GM23338 (cell line): ENCODE measurements at regions not wholly inside any gene's neighbourhood (a gene's known extent, or its start where the extent isn't known, plus 50 kb on each side); places are given as distances from the start of the nearest gene placed in this dataset.
"Not testable (repeated sequence)": the region's sequence is repeated elsewhere in the genome, so short reads cannot be mapped to it uniquely, and the experiment has no call there.

ENCODE experiments used
- ATAC-seq: fragments of 200-7000 bp; cut with Tn5 transposase; 3 replicates; pipeline ENCODE4 v1.9.1; 2020
- DNase-seq: peaks from one replicate; pipeline ENCODE4 v3.0.0-alpha.2; 2015; ENCODE audit warnings: low spot score
- H2AFZ ChIP-seq: fragments of 200-600 bp; sonication (generic); 2 replicates; pipeline ENCODE4 v1.8.0; 2016; ENCODE audit warnings: antibody characterized with exemption, mild to moderate bottlenecking, moderate library complexity
- H3F3A ChIP-seq: fragments of 200-600 bp; sonication (generic); replicated peaks from 2 replicates; pipeline ENCODE4 v1.8.0; 2017; ENCODE audit warnings: antibody characterized with exemption, mixed run types, low read depth
- H3K27ac ChIP-seq: fragments of 200-600 bp; sonication (generic); 2 replicates; pipeline ENCODE4 v1.6.1; 2016; ENCODE audit warnings: low read depth
- H3K27me3 ChIP-seq: fragments of 200-600 bp; sonication (generic); 2 replicates; pipeline ENCODE4 v1.8.0; 2016; ENCODE audit warnings: mild to moderate bottlenecking, mixed run types, moderate library complexity; ENCODE audit not compliant: insufficient read depth
- H3K36me3 ChIP-seq: fragments of 200-600 bp; sonication (generic); 2 replicates; pipeline ENCODE4 v1.8.0; 2016; ENCODE audit warnings: mild to moderate bottlenecking; ENCODE audit not compliant: insufficient read depth
- H3K4me1 ChIP-seq: fragments of 200-600 bp; sonication (generic); 2 replicates; pipeline ENCODE4 v1.8.0; 2016; ENCODE audit warnings: mild to moderate bottlenecking, moderate library complexity; ENCODE audit not compliant: insufficient read depth
- H3K4me2 ChIP-seq: fragments of 200-600 bp; sonication (generic); 2 replicates; pipeline ENCODE4 v1.7.1; 2017; ENCODE audit warnings: mixed run types
- H3K4me3 ChIP-seq: fragments of 200-600 bp; sonication (generic); 2 replicates; pipeline ENCODE4 v1.6.1; 2016; ENCODE audit warnings: mixed run types
- H3K79me2 ChIP-seq: fragments of 200-600 bp; sonication (generic); replicated peaks from 2 replicates; pipeline ENCODE4 v1.8.0; 2017; ENCODE audit warnings: mild to moderate bottlenecking; ENCODE audit not compliant: insufficient read depth
- H3K9me2 ChIP-seq: fragments of 200-600 bp; sonication (generic); 2 replicates; pipeline ENCODE4 v1.8.0; 2017; ENCODE audit not compliant: insufficient read depth
- H4K20me1 ChIP-seq: fragments of 200-600 bp; sonication (generic); replicated peaks from 2 replicates; pipeline ENCODE4 v1.8.0; 2017; ENCODE audit warnings: mild to moderate bottlenecking; ENCODE audit not compliant: insufficient read depth
- H3K27ac Mint-ChIP-seq: 2 replicates; pipeline ENCODE4 v1.8.0; 2020; ENCODE audit warnings: inconsistent platforms, mild to moderate bottlenecking, moderate library complexity, mixed read lengths
- H3K27me3 Mint-ChIP-seq: 3 replicates; pipeline ENCODE4 v1.8.0; 2022; ENCODE audit warnings: low read depth, mild to moderate bottlenecking, moderate library complexity, mixed read lengths, inconsistent platforms; ENCODE audit not compliant: insufficient read depth, poor library complexity
- H3K36me3 Mint-ChIP-seq: 3 replicates; pipeline ENCODE4 v1.8.0; 2021; ENCODE audit warnings: low read depth, mild to moderate bottlenecking, inconsistent platforms, moderate library complexity, mixed read lengths
- H3K4me1 Mint-ChIP-seq: 3 replicates; pipeline ENCODE4 v1.8.0; 2020; ENCODE audit warnings: mild to moderate bottlenecking, inconsistent platforms, mixed read lengths
- H3K4me3 Mint-ChIP-seq: 3 replicates; pipeline ENCODE4 v1.8.0; 2021; ENCODE audit warnings: moderate library complexity, mild to moderate bottlenecking, inconsistent platforms, mixed read lengths
- H3K9me3 Mint-ChIP-seq: 3 replicates; pipeline ENCODE4 v1.8.0; 2020; ENCODE audit warnings: moderate library complexity, mild to moderate bottlenecking, inconsistent platforms, mixed read lengths
- CREB1 ChIP-seq: fragments of 250-450 bp; sonication (Bioruptor Pico); IDR thresholded peaks from 2 replicates; pipeline ENCODE4 v1.5.0; 2020; ENCODE audit warnings: low read depth, mild to moderate bottlenecking, moderate library complexity
- EZH2 ChIP-seq: fragments of 200-600 bp; sonication (generic); IDR thresholded peaks from one replicate; pipeline ENCODE4 v1.8.0; 2017; ENCODE audit warnings: antibody characterized with exemption, mild to moderate bottlenecking, low read depth; ENCODE audit not compliant: unreplicated experiment
- JUNB ChIP-seq: IDR thresholded peaks from one replicate; pipeline ENCODE4 v1.6.1; 2016; ENCODE audit warnings: antibody characterized with exemption; ENCODE audit not compliant: unreplicated experiment
- NANOG ChIP-seq: IDR thresholded peaks from 2 replicates; pipeline ENCODE4 v1.6.1; 2016; ENCODE audit warnings: antibody characterized with exemption, borderline replicate concordance
- ZNF114 ChIP-seq: fragments of 250-450 bp; sonication (Bioruptor Pico); IDR thresholded peaks from 2 replicates; pipeline ENCODE4 v1.5.0; 2020; ENCODE audit warnings: mild to moderate bottlenecking, moderate library complexity
- ZNF331 ChIP-seq: fragments of 250-450 bp; sonication (Bioruptor Pico); IDR thresholded peaks from 2 replicates; pipeline ENCODE4 v1.5.0; 2020; ENCODE audit warnings: low read depth, mild to moderate bottlenecking, moderate library complexity
- TF ChIP-seq, protein P1 (sequence below): IDR thresholded peaks from 2 replicates; pipeline ENCODE4 v1.6.1; 2016; ENCODE audit warnings: antibody characterized with exemption

DNA sequence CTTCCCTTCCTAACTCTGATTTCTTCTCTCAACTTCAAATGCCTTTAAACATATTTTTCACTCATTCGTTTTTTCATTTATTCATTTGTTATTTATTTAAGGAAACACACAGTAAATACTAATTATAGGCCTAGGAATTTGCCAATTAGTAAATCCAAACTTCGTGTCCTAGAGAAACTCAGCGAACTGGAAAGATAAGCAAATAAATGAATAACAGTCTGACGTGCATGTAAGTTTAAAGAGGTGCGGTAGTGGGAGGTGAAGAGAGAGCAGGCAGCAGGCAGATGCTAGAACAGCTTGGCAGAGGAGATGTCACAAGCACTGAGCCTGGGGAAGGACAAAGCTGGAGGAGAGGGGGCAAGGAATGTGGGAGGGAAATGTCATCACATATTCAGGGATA lies 228.2 kb downstream of the DPY19L2 start:
- no peaks in the 10 kb centered on the region for H3K9me2 ChIP-seq
- no peak overlapping the region for H3K4me3 Mint-ChIP-seq
- no peaks in the 10 kb centered on the region for H3K36me3 Mint-ChIP-seq
- H4K20me1 ChIP-seq: no peaks in the 10 kb centered on the region
- H3K27ac ChIP-seq: no peak overlapping the region
- H3K4me3 ChIP-seq: no peak overlapping the region
- H3K27me3 Mint-ChIP-seq: peaks cover 4% of the 10 kb centered on the region
- 0 out of 3 replicates have a peak, but pooled peaks have one; percentile 25 for ATAC-seq
- no peaks in the 10 kb centered on the region for H3K4me1 ChIP-seq
- H3K36me3 ChIP-seq: no peaks in the 10 kb centered on the region
- no peak overlapping the region for H3K4me2 ChIP-seq
- H2AFZ ChIP-seq: no peak overlapping the region
- no peaks in the 10 kb centered on the region for H3K79me2 ChIP-seq
- H3K9me3 Mint-ChIP-seq: peaks cover 9% of the 10 kb centered on the region
- TF ChIP-seq ZNF331 (CRISPR knock-in tag): no peak
- no peak for TF ChIP-seq CREB1 (CRISPR knock-in tag)
- no peak for TF ChIP-seq ZNF114 (CRISPR knock-in tag)
- TF ChIP-seq JUNB: no peak
- TF ChIP-seq NANOG: no peak
- TF ChIP-seq EZH2: no peak
- TF ChIP-seq, protein P1, sequence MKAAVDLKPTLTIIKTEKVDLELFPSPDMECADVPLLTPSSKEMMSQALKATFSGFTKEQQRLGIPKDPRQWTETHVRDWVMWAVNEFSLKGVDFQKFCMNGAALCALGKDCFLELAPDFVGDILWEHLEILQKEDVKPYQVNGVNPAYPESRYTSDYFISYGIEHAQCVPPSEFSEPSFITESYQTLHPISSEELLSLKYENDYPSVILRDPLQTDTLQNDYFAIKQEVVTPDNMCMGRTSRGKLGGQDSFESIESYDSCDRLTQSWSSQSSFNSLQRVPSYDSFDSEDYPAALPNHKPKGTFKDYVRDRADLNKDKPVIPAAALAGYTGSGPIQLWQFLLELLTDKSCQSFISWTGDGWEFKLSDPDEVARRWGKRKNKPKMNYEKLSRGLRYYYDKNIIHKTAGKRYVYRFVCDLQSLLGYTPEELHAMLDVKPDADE: no peak
- H3F3A ChIP-seq: no peaks in the 10 kb centered on the region
- no peak overlapping the region for H3K27ac Mint-ChIP-seq
- no peak for DNase-seq
- H3K4me1 Mint-ChIP-seq: peaks cover 3% of the 10 kb centered on the region; the same call in 1 of the 3 replicates
- H3K27me3 ChIP-seq: no peaks in the 10 kb centered on the region

DNA sequence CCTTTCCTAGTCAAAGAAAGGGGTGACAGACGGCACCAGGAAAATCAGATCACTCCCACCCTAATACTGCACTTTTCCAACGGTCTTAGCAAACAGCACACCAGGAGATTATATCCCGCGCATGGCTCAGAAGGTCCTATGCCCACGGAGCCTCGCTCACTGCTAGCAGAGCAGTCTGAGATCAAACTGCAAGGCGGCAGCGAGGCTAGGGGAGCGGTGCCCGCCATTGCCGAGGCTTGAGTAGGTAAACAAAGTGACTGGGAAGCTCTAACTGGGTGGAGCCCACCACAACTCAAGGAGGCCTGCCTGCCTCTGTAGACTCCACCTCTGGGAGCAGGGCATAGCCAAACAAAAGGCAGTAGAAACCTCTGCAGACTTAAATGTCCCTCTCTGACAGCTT lies 233.9 kb downstream of the DPY19L2 start:
- DNase-seq, H3K36me3 ChIP-seq, H3K27me3 ChIP-seq, H3K27ac Mint-ChIP-seq, H3K27me3 Mint-ChIP-seq, H3F3A ChIP-seq, H3K79me2 ChIP-seq, H4K20me1 ChIP-seq, H3K4me3 ChIP-seq, H3K27ac ChIP-seq, H3K4me1 Mint-ChIP-seq, H3K4me2 ChIP-seq, H3K4me1 ChIP-seq, H2AFZ ChIP-seq, H3K4me3 Mint-ChIP-seq, ATAC-seq, H3K9me2 ChIP-seq: not testable (repeated sequence)
- Mint-ChIP-seq H3K9me3 (peaks cover 30% of the 10 kb centered on the region), H3K36me3 (peaks cover 11% of the 10 kb centered on the region)

DNA sequence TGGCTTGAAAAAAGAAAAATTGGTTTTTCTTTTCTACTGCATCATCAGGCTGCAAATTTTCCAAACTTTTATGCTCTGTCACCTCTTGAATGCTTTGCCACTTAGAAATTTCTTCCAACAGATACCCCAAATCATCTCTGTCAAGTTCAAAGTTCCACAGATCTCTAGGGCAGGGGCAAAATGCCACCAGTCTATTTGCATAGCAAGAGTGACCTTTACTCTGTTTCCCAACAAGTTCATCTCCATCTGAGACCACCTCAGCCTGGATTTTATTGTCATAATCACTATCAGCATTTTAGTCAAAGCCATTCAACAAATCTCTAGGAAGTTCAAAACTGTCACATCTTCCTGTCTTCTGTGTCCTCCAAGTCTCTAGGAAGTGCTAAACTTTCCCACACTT lies 240.3 kb downstream of the DPY19L2 start:
- not testable (repeated sequence) for H3K4me1 ChIP-seq, H3K36me3 ChIP-seq, H4K20me1 ChIP-seq, H3K9me2 ChIP-seq, H3K27ac ChIP-seq, H3K4me3 ChIP-seq, H3K4me3 Mint-ChIP-seq, H3K36me3 Mint-ChIP-seq, H3K27me3 ChIP-seq, H3K4me2 ChIP-seq, H3K27me3 Mint-ChIP-seq, H3F3A ChIP-seq, H3K9me3 Mint-ChIP-seq, H3K27ac Mint-ChIP-seq, H3K79me2 ChIP-seq, H3K4me1 Mint-ChIP-seq, ATAC-seq, H2AFZ ChIP-seq, DNase-seq

DNA sequence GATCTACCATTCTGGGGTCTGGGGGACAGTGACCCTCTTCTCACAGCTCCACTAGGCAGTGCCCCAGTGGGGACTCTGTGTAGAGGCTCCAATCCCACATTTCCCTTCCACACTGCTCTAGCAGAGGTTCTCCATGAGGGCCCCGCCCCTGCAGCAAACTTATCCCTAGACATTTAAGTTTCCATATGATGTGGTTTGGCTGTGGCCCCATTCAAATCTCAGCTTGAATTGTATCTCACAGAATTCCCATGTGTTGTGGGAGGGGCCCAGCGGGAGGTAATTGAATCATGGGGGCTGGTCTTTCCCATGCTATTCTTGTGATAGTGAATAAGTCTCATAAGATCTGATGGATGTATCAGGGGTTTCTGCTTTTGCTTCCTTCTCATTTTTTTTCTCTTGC lies 241.3 kb downstream of the DPY19L2 start:
- H3K27ac ChIP-seq, H3K9me3 Mint-ChIP-seq, H2AFZ ChIP-seq, H3K9me2 ChIP-seq, ATAC-seq, H3F3A ChIP-seq, H3K4me1 Mint-ChIP-seq, H4K20me1 ChIP-seq, H3K36me3 ChIP-seq, H3K79me2 ChIP-seq, H3K27me3 Mint-ChIP-seq, H3K27me3 ChIP-seq, H3K27ac Mint-ChIP-seq, H3K36me3 Mint-ChIP-seq, H3K4me1 ChIP-seq, H3K4me2 ChIP-seq, H3K4me3 Mint-ChIP-seq, H3K4me3 ChIP-seq, DNase-seq: not testable (repeated sequence)
